LNCAP (cell line): ENCODE measurements at regions not wholly inside any gene's neighbourhood (a gene's known extent, or its start where the extent isn't known, plus 50 kb on each side); places are given as distances from the start of the nearest gene placed in this dataset.

ENCODE experiments used
- TF ChIP-seq, protein P1 (sequence below): fragments of 450-650 bp; IDR thresholded peaks from 2 replicates; pipeline ENCODE4 v1.5.1; 2017; ENCODE audit warnings: mild to moderate bottlenecking

DNA sequence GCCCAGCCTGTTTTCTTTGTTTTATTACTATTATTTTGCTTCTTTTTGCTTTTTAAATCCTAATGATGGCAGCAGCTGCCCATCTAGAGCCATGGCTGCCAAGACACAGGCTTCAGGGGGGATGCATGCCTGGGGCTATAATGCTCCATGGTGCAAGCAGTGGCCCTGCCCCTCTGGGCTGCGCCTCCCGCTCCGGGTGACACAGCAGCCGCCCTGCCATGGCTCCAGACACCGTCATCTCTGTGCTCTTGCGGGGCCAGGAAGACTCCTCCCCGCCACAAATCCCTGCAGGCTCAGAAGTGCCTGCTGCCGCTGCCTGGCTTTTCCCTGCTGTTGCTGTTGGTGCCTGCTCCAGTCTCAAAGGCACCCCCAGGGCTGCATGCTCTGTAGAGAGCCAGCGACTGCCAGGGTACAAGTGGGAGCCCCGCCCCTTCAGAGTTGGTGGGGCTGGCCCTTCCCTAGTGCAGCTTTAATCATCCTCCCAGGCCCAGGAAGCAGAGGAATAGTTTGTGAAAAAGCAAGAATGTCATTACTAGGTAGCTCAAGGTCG, 581.5 kb downstream of the FGF9 start:
- TF ChIP-seq, protein P1, sequence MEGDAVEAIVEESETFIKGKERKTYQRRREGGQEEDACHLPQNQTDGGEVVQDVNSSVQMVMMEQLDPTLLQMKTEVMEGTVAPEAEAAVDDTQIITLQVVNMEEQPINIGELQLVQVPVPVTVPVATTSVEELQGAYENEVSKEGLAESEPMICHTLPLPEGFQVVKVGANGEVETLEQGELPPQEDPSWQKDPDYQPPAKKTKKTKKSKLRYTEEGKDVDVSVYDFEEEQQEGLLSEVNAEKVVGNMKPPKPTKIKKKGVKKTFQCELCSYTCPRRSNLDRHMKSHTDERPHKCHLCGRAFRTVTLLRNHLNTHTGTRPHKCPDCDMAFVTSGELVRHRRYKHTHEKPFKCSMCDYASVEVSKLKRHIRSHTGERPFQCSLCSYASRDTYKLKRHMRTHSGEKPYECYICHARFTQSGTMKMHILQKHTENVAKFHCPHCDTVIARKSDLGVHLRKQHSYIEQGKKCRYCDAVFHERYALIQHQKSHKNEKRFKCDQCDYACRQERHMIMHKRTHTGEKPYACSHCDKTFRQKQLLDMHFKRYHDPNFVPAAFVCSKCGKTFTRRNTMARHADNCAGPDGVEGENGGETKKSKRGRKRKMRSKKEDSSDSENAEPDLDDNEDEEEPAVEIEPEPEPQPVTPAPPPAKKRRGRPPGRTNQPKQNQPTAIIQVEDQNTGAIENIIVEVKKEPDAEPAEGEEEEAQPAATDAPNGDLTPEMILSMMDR, result no peak

- TF ChIP-seq, protein P1, result no peak
These were observed 582.2 kb downstream of the FGF9 start for GRCh38 chr13:22253107-22253506.

DNA sequence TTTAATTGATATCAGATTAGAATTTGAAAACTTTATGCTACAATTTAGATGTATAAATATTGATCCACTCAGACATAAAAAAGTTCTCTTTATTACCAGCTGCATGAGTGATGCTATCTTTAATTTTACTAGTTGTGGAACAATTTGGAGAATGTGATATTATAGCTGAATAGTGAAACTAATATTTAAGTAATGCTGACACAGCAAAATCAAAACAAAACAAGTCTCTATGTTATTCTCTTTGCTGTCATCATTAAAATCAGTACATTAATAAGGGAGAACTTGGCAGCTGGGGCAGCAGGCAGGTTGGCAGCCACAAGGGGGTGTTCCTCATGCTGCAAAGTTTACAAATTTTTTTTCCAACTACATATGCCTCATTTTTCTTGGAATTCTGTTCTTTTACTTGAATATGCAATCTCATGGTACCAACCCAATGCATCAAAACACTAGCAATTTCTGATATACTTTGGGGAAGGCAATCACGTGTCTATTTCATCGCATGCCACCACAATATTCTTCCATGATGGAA, 585.3 kb downstream of the FGF9 start:
- TF ChIP-seq, protein P1, result peak; percentile 50; the same call in 1 of the 2 replicates

DNA sequence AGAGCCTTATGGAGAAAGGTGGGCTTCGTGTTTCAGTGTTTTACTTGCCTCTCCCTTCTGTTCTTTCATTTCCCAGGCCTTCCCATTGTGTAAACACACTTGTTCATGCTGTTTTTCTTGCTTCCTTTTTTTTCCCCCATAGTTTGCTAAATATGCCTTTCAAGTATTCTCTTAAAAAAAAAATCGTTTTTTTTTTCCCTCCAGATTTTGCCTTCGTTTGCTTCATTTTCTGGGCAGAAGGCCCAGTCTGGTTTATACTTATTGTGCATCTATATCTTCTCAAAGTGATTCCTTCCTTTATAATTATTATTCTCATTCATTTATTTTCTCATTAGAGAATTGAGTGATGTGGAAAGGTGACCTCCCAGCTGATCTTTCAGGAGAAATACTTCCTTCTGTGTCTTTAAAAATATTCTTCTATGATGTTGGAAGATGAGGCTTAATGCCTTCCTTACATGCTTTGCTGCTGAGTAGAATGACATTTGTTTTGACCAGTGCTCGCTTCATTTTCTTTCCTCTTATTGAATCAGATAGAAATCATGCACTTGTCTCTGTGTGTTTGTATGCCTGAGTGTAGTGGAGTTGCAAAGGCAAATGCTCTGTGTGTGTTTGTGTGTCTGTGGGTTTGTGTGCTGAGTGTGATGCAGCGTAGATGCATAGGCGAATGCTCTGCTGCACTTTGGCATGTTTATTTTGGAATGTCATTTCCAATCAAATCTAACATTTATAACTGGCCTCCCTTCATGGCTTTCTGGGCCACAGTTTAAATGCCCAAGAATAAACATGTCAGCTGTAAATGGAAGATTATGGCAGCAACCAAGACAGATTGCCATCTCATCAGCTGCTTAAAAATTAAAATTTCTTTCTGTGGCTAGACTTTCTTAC, 591.4 kb downstream of the FGF9 start:
- TF ChIP-seq, protein P1, result no peak

DNA sequence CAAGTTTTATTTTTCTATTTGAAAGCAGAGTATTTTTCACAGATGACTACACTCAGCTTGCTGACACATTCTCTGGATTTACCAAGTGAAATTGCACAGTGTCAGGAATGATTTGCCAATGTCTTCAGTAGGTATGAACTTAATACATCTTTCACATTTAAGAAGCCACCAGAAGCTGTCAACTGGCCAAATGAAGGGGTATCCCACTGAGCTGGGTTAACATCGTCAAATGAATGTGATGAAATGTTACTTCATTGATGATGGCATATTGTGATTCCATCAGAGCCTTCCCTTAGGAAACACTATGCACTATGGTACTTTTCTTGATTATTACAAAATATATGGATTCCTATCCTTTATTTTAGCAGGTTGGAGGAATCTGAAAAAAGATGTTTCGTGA, 592.3 kb downstream of the FGF9 start:
- TF ChIP-seq, protein P1, result no peak

GRCh38 chr13:22265563-22265962, 594.7 kb downstream of the FGF9 start:
- TF ChIP-seq, protein P1, result no peak

DNA sequence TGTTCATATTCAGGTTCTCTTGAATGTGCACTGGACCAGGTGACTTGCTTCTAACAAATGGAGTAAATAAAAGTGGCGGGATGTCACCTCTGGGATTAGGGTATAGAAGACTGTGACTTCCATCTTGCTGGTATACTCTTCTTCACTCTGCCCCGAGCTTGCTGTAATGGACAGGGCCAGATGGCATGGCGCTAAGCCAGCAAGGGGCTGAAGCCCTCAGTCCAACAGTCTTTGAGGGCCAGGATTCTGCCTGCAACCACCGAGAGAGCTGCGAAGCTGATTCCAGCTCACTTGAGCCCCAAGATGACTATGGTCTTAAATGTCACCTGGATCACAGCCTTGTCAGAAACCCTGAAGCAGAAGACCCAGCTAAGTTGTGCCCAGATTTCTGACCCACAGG, 600.0 kb downstream of the FGF9 start:
- TF ChIP-seq, protein P1, result no peak
